IPS DF 6.9 (cell line): ENCODE measurements at regions not wholly inside any gene's neighbourhood (a gene's known extent, or its start where the extent isn't known, plus 50 kb on each side); places are given as distances from the start of the nearest gene placed in this dataset.
A peak's percentile ranks its signal among the peaks of the same experiment; 100 is the strongest.

Experiments
- DNase-seq: peaks from one replicate; pipeline ENCODE4 v3.0.0-alpha.2; 2013; ENCODE audit warnings: low read depth, low spot score
- H3K27ac ChIP-seq: one replicate; pipeline ENCODE4 v1.5.1; 2013; ENCODE audit warnings: low read length, control low read depth
- H3K27me3 ChIP-seq: 2 replicates; pipeline ENCODE4 v1.6.1; 2013; ENCODE audit warnings: mild to moderate bottlenecking, low read length; ENCODE audit not compliant: control insufficient read depth, insufficient read depth
- H3K36me3 ChIP-seq: 2 replicates; pipeline ENCODE4 v1.6.1; 2013; ENCODE audit warnings: low read length; ENCODE audit not compliant: control insufficient read depth, insufficient read depth
- H3K4me1 ChIP-seq: 2 replicates; pipeline ENCODE4 v1.6.1; 2013; ENCODE audit warnings: low read length; ENCODE audit not compliant: control insufficient read depth, insufficient read depth
- H3K4me3 ChIP-seq: 2 replicates; pipeline ENCODE4 v1.5.1; 2013; ENCODE audit warnings: mild to moderate bottlenecking, low read length
- H3K9me3 ChIP-seq: 2 replicates; pipeline ENCODE4 v1.6.1; 2013; ENCODE audit warnings: low read length, inconsistent platforms; ENCODE audit not compliant: control insufficient read depth, insufficient read depth
- WGBS: extraction: QIAGEN DNeasy Blood & Tissue Kit; methylation state at CpG from one replicate; pipeline ENCODE4 v1.1.7; 2013; ENCODE audit warnings: mixed read lengths, missing lambda C conversion rate; ENCODE audit not compliant: insufficient read length, insufficient coverage; 5-methylcytosine and 5-hydroxymethylcytosine counted together

DNA sequence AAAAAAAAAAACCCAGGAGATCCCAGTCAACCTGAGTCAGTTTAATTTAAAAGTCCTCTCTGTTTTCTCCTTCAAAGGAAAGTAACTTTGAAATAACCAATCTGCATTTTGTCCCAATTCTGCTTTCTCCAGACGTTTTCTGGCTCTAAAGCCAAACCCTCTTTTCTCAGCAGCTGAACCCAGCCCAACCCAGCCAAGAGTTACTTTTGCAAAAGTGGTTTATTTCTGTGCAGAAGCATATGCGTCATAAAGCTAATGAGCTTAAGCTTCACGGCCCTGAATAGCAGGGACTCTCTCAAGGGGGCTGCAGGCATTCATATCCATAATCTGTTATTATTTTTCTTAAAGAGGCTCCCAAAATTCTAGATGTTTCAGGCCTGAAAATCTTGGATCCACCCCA, 176.6 kb downstream of the GALC start:
- Histone ChIP-seq H3K4me3 (no peak overlapping the region), H3K4me1 (no peaks in the 10 kb centered on the region), H3K27ac (no peak overlapping the region), H3K9me3 (no peaks in the 10 kb centered on the region), H3K27me3 (no peaks in the 10 kb centered on the region), H3K36me3 (no peaks in the 10 kb centered on the region)
- no CpG with 5 or more reads among the region's 3 CpGs for WGBS
- no peak for DNase-seq

- no peaks in the 10 kb centered on the region for H3K27me3 ChIP-seq
- WGBS, result no CpG with 5 or more reads among the region's 9 CpGs
- H3K9me3 ChIP-seq, result no peaks in the 10 kb centered on the region
Measured at GRCh38 chr14:87815121-87815520, 177.9 kb downstream of the GALC start.

GRCh38 chr14:87813686-87814085, 179.3 kb downstream of the GALC start:
- H3K9me3 ChIP-seq, result no peaks in the 10 kb centered on the region
- H3K4me3 ChIP-seq, result no peak overlapping the region
- H3K4me1 ChIP-seq, result no peaks in the 10 kb centered on the region
- no peak for DNase-seq
- H3K27me3 ChIP-seq, result no peaks in the 10 kb centered on the region
- WGBS, result no CpG with 5 or more reads among the region's 4 CpGs
- H3K36me3 ChIP-seq, result no peaks in the 10 kb centered on the region
- no peak overlapping the region for H3K27ac ChIP-seq

More at GRCh38 chr14:87815121-87815520, 177.9 kb downstream of the GALC start:
- DNase-seq, result no peak
- H3K27ac ChIP-seq, result no peak overlapping the region
- H3K4me1 ChIP-seq, result no peaks in the 10 kb centered on the region
- no peak overlapping the region for H3K4me3 ChIP-seq
- H3K36me3 ChIP-seq, result no peaks in the 10 kb centered on the region

GRCh38 chr14:87813211-87813610, 179.8 kb downstream of the GALC start:
- no peak overlapping the region for H3K4me3 ChIP-seq
- no CpG with 5 or more reads among the region's 1 CpG for WGBS
- no peaks in the 10 kb centered on the region for H3K9me3 ChIP-seq
- no peak for DNase-seq
- H3K4me1 ChIP-seq, result no peaks in the 10 kb centered on the region
- no peak overlapping the region for H3K27ac ChIP-seq
- no peaks in the 10 kb centered on the region for H3K36me3 ChIP-seq
- H3K27me3 ChIP-seq, result no peaks in the 10 kb centered on the region

DNA sequence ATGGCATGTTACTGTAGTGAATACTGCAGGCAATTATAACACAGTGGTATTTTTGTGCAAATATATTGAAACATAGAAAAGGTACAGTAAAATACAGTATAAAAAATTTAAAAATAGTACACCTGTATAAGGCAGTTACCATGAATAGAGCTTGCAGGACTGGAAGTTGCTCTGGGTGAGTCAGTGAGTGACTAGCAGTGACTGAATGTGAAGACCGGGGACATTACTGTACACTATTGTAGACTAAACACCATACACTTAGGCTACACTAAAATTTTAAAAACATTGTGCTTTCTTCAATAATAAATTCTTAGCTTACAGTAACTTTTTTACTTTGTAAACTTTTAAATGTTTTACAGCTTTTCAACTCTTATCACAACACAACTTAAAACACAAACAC, 181.7 kb downstream of the GALC start:
- no peaks in the 10 kb centered on the region for H3K27me3 ChIP-seq
- H3K27ac ChIP-seq, result no peak overlapping the region
- no peaks in the 10 kb centered on the region for H3K36me3 ChIP-seq
- WGBS, result no CpG with 5 or more reads among the region's 1 CpG
- DNase-seq, result no peak
- no peak overlapping the region for H3K4me3 ChIP-seq
- no peaks in the 10 kb centered on the region for H3K9me3 ChIP-seq
- no peaks in the 10 kb centered on the region for H3K4me1 ChIP-seq

- H3K27me3 ChIP-seq, result no peaks in the 10 kb centered on the region
- no peak overlapping the region for H3K27ac ChIP-seq
- WGBS, result no CpG with 5 or more reads among the region's 6 CpGs
- DNase-seq, result no peak
- H3K4me3 ChIP-seq, result no peak overlapping the region
- H3K4me1 ChIP-seq, result no peaks in the 10 kb centered on the region
- H3K9me3 ChIP-seq, result no peaks in the 10 kb centered on the region
- H3K36me3 ChIP-seq, result no peaks in the 10 kb centered on the region
Measured at GRCh38 chr14:87810711-87811110, 182.3 kb downstream of the GALC start.

DNA sequence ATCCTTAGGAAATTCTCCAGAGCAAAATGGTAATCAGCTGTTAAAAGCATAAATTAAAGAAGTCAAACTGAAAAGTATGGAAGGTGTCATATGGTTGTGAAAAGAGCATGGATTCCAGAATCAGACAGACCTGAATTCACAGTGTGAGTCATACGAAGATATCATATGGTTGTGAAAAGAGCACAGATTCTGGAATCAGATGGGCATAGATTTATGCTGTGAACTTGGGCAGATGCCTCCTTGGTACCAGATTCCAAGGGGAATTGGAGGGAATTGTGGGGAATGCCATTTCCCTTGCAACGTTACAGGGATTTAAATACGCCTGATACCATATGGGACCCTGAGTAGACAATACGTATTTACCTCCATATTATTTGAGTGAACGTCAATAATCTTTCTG, 183.7 kb downstream of the GALC start:
- H3K36me3 ChIP-seq, result no peaks in the 10 kb centered on the region
- no peak overlapping the region for H3K27ac ChIP-seq
- no CpG with 5 or more reads among the region's 5 CpGs for WGBS
- H3K4me3 ChIP-seq, result no peak overlapping the region
- no peaks in the 10 kb centered on the region for H3K9me3 ChIP-seq
- no peaks in the 10 kb centered on the region for H3K4me1 ChIP-seq
- no peaks in the 10 kb centered on the region for H3K27me3 ChIP-seq
- no peak for DNase-seq

- no CpG with 5 or more reads among the region's 4 CpGs for WGBS
- no peaks in the 10 kb centered on the region for H3K27me3 ChIP-seq
- no peaks in the 10 kb centered on the region for H3K36me3 ChIP-seq
- no peaks in the 10 kb centered on the region for H3K4me1 ChIP-seq
- H3K27ac ChIP-seq, result no peak overlapping the region
- H3K9me3 ChIP-seq, result no peaks in the 10 kb centered on the region
- H3K4me3 ChIP-seq, result no peak overlapping the region
- DNase-seq, result peak; percentile 55
Measured at GRCh38 chr14:87805315-87805723, 187.7 kb downstream of the GALC start.

DNA sequence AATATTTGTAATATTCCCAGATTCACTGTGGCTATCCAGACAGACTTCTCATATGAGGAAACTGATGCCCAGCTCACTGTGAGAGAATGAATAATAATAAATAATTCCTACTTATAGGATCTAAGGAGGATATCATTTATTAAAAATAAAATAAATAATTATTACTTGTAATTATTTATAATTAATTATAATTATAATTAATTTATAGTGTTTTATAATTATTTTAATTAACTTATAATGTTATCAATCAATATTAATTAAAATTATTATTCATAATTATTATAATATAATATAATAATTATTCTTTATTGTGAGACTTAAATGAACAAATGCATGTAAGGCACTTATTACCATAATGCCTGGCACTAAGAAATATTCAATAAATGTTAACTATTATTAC, 192.8 kb downstream of the GALC start:
- peaks cover 2% of the 10 kb centered on the region; the same call in 1 of the 2 replicates for H3K4me1 ChIP-seq
- H3K9me3 ChIP-seq, result no peaks in the 10 kb centered on the region
- no peak overlapping the region for H3K27ac ChIP-seq
- H3K4me3 ChIP-seq, result no peak overlapping the region
- no peak for DNase-seq
- H3K36me3 ChIP-seq, result no peaks in the 10 kb centered on the region
- H3K27me3 ChIP-seq, result no peaks in the 10 kb centered on the region

GRCh38 chr14:87799400-87799799, 193.6 kb downstream of the GALC start:
- no peak for DNase-seq
- no peaks in the 10 kb centered on the region for H3K36me3 ChIP-seq
- H3K4me1 ChIP-seq, result peaks cover 2% of the 10 kb centered on the region; the same call in 1 of the 2 replicates
- no peak overlapping the region for H3K27ac ChIP-seq
- no CpG with 5 or more reads among the region's 3 CpGs for WGBS
- H3K9me3 ChIP-seq, result no peaks in the 10 kb centered on the region
- H3K27me3 ChIP-seq, result no peaks in the 10 kb centered on the region
- H3K4me3 ChIP-seq, result no peak overlapping the region

DNA sequence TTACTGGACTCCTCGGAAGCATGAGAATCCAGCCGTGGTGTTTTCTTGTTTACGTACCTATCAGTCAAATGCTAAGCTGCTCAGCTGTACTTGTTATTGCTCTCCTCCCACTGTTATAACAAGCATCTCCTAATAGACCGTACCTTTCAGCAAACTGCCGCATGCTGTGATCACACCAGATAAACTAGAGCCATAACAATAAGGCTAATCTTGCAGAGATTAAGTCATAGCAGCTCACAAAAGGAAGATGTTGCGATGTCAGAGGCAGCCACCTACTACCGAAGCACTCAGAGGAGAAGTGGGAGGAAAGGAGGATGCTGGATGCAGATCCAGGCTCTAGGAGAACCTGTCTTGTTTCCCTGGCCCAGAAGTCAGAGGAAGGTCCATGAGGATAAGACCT, 196.0 kb downstream of the GALC start:
- Histone ChIP-seq H3K9me3 (no peaks in the 10 kb centered on the region), H3K27ac (no peak overlapping the region), H3K36me3 (no peaks in the 10 kb centered on the region), H3K4me1 (peaks cover 2% of the 10 kb centered on the region; the same call in 1 of the 2 replicates), H3K27me3 (no peaks in the 10 kb centered on the region), H3K4me3 (no peak overlapping the region)
- no peak for DNase-seq
- no CpG with 5 or more reads among the region's 7 CpGs for WGBS
